GM19455 (cell line): ENCODE measurements at regions not wholly inside any gene's neighbourhood (a gene's known extent, or its start where the extent isn't known, plus 50 kb on each side); places are given as distances from the start of the nearest gene placed in this dataset.
"Not testable (repeated sequence)": the region's sequence is repeated elsewhere in the genome, so short reads cannot be mapped to it uniquely, and the experiment has no call there.

ENCODE experiments used
- ATAC-seq: cut with Tn5 transposase; IDR thresholded peaks from one replicate; pipeline ENCODE4 v1.9.1; 2021; ENCODE audit not compliant: unreplicated experiment

DNA sequence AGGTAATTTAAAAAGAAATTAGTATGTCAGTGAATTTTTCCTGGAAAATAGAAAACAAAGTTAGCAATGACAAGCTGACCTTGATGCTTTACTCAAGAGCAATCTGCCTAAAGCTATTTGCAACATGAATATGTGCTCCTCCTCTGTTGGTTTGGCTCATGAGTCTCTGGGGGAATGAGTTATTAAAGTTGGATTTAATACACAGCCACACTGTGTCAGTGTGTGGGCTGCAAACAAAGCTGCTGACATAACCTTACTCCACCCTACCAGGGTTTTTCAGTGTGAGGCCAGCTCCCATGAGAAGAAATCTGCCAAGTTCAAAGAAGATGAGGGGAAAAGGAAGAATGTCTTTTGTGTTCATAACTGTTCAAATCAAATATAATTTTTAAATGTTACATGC, 280.5 kb downstream of the TLL1 start:
- no peak for ATAC-seq

DNA sequence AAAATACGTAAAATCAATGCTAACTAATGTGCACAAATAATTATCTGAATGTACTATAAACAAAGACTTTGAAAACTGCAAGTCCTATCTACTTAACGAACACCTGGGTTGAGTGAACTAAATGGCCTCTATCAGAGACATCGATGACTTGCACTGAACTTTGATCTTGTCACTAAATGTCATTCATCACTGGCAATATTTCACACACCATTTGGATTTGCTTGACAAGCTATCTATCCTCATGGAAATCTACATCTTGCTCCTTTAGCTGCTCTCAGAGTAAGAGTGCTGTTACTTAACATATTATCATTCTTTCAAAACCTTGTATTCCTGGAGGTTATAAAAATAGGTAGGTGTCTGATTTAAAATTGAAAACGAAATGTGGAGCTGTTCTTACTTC, 289.3 kb downstream of the TLL1 start:
- no peak for ATAC-seq

DNA sequence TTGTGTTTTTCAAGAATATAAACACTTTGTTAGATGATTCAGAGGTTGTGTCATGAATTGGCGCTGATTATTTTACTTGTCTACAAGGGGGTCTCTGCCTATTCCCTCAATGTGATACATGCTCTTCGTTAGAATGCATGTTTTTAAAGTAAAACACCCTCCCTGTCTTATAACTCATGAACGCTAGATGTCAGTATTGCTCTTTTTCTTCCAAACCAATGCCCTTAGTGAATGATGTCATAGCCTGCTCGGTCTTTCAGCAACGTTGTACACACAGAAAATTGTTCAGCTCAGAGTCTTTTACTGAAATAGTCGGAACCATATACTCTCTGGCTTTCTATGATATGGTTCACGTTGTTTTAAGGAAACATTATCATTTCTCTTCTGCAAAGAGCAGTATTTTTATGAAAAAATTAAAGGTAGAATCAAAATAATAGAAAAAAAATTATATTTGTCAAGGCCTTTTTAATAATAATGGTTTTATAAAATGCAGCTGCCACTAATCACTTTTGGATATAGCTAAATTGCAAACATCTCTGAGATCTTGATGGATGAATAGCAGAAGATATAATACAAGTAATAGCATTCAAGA, 292.9 kb downstream of the TLL1 start:
- ATAC-seq: peak; percentile 96

DNA sequence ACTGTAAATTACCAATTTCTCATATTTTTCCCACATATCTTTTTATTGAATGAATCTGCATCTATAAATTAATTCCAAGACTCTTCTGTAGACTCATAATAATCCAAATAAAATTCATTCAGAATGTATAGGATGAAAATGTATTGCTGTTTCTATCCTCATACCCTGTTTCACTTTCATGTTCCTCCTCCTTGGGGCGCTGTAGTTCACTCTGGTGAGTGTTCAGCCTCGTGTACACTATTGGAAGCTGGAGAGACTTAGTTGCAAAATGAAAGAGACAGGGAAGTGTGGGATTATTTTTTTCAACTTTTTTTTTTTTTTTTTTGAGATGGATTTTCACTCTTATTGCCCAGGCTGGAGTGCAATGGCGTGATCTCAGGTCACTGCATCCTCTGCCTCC, 296.1 kb downstream of the TLL1 start:
- ATAC-seq: no peak

DNA sequence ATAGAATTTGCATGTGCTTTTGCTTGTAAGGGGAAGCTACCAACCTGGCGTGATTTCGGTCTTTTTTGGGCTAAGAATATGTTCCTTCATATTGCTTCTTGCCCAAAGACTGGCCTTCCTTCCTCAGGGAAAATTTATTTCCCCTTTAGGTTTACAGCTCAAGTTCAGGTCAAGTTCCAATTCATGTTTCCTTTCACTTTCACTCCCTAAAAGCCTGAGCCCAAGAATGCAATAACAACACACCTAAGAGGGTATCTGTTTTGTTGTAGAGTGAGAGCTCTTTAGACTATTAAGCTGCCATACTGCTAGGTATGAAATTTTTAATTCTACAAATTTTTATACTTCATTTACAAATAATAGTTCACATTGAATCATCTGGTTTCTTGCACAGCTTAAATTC, 299.6 kb downstream of the TLL1 start:
- no peak for ATAC-seq

DNA sequence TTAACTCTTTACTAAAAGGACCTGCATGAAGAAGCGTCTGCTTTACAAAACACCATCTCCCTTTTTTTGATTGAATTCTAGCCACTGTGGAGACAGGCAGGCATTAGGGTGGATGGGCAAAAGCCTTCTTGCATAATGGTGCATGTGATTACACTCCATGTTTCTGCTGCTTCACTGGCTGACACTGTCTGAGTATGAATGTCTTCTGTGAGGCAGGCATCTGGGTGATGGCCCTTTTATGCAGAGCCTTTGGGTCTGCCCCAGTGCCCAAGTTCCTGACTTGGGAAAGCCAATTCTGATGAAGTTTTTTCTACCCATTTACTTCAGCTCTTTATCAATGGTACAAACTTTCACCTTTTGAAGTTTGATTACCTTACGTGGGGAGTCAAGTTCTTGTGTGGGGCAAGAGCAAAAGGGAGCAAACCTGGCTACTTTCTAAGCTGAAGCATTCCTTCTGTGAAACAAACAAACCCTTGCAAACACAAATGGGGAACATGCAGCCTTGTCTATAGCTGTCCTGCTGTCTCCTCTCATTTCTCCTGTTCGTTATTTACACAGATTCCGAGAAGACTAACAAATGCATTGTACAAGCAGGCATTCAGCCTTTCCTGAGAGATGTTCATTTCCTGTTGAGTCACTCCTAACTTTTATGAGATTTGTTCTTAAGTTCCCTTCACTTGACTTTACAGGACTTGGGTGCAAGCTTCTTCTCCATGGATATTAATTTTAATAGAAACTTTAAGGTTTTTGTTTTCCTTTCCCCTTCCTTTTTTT, 301.9 kb downstream of the TLL1 start:
- no peak for ATAC-seq

DNA sequence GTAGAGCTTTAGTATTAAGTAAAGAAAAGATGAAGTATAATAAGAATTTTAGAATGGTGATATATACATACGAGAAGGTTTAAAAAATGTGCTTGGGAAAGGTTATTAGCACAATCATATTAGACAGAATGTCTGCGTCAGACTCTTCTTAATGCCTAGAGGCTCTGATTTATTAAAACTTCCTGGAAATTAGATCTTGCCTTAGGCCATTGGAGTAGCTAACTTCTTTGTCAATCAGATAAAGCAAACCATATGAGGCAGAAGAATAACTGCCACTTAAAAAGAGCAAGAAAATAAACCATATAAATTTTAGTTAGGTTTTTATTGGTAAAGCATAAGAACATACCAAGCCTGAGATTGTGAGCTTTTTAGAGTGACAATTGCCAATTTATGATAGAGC, 309.1 kb downstream of the TLL1 start:
- no peak for ATAC-seq

DNA sequence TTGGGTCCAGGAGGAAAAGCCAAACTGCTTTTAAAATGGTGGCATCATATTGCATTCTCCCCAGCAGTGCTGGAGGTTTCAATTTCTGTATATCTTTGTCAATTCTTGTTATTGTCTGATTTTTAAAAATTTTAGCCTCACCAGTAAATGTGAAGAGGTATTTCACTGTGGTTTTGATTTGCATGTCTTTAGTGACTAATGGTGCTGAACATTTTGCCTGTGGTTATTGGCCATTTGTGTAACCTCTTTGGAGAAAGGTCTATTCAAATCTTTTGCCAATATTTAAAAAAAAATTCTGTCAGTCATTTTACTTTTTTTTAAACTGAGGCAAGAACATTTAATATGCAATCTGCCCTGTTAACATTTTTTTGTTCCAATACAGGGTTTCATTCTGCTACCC, 322.1 kb downstream of the TLL1 start:
- ATAC-seq: no peak

DNA sequence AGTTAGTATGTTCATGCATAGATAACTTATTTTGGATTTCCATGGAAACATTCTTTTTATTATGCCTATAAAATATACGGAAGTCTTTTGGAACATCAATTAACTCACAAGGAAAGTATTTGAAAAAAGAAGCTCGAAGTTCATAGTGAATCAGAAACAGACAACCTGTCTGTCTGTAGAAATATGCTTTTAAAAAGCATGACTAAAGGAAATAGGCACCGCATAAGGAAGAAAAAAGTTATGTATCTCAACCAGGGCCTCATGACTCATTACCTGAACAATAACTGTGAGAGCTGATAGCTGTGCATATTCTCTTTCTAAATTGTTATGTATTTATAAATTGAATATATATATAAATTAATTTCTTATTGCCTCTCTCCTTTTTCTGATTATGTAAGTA, 324.1 kb downstream of the TLL1 start:
- no peak for ATAC-seq

DNA sequence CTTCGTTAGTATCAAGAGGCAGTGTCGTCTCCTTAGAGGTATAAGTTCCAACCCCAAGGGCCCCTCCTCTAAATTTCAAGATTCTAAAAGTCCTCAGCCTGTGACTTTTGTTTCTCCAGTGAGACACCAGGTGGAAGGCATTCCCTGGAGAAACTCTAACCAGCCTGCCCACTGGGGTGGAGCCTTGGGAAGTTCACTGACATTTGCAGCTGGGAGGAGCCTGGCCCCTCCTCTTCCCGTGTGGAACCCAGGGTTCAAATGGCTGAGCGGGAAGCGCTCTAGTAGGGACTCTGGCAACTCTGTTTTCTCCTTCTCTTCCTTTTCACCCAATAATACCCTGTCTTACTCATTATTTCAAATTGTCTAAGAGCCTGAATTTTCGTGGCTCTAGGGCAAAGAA, 325.0 kb downstream of the TLL1 start:
- ATAC-seq: no peak

DNA sequence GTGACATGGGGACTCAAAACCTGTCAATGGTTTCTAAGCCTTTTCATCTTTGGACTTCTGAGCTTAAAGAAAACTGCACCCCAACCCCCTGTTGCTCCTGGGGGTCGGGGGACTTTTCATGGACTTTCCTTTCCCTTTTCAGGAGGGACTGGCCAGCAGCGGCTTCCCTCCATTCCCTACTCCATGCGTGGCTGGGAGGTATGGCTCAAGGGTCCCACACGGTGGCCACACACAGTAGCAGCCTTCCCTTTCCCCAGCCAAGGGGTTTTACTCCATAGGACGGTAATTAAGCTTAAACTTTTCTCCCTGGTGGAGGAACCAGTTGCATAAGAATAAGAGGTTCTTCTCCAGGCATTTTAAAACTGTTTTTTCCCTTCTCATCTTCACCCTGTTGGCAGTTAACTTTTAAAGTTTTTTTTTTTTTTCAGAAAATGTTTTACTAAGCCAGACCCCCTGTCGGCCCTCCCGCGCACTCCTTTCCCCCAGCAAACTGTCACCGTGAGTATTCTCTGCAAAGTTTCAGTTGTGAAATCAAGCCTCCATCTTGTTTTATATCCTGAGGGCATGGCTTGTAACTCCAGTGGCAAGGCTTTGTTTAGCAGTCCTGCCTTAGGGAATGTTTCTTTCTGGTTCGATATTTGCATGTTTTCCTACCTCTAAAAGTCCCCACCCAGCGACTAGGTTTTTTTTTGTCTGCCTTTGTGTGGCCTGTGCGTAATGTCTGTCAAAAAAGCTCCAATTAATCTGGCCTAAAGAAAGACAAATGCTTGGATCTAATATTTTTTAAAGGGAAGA, 325.7 kb downstream of the TLL1 start:
- no peak for ATAC-seq

DNA sequence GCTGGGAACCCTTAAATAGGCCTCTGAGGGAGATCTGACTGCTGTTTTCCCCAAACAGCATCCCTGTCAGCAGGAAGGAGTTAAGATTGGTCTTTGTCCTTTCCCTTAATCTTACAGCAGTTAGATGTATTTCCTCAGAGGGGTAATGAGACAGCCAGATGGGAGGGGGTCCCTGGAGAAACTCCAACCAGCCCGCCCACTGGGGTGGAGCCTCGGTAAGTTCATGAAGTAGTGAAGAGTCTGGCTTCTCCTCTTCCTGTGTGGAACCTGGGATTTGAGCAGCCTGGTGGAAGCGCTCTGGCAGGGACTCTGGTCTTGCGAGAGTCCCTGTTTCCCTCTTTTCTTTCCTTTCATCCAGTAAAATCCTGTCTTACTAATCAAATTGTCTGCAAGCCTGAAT, 330.0 kb downstream of the TLL1 start:
- ATAC-seq: no peak

DNA sequence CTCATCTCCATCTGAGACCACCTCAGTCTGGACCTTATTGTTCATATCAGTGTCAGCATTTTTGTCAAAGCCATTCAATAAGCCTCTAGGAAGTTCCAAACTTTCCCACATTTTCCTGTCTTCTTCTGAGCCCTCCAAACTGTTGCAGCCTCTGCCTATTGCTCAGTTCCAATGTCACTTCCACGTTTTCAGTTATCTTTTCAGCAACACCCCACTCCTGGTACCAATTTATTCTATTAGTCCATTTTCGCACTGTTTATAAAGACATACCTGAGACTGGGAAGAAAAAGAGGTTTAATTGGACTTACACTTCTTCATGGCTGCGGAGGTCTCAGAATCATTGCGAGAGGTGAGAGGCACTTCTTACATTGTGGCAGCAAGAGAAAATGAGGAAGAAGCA, 339.3 kb downstream of the TLL1 start:
- not testable (repeated sequence) for ATAC-seq

DNA sequence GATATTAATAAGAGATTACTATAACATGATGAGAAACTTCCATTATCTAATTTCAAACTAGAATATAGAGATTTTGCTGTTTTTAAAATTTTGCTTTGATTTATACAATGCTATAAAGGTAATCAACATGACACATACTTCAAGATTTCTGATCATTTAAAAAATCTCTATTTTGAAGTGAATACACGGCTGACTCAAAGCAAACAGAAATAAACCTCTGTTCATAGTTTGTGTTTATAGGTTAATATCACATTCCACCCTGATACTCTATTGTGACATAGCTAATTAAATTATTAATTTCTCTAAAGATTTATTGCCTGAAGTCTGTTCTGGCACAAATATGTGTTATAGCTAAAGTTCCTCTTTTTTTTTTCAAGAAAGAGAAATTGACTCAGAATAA, 349.2 kb downstream of the TLL1 start:
- no peak for ATAC-seq

DNA sequence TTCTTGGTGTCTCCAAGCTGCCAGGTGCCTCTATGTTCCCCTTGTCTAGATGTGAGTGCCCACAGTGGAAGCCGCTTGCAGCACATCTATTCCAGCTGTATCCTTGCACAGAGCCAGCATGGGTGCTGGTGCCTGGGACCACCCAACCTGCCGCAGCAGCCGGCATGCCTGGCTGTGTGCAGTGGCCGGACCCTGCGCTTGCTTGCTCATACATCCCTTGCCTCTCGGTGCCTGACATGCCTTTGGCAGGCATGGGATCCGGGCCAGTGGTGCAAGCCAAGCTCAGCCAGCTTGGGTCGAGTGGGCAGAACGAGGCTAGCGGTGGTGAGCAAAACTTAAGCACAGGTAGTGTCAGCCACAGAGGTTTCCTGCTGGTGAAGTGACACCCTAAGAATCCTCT, 355.1 kb downstream of the TLL1 start:
- no peak for ATAC-seq

DNA sequence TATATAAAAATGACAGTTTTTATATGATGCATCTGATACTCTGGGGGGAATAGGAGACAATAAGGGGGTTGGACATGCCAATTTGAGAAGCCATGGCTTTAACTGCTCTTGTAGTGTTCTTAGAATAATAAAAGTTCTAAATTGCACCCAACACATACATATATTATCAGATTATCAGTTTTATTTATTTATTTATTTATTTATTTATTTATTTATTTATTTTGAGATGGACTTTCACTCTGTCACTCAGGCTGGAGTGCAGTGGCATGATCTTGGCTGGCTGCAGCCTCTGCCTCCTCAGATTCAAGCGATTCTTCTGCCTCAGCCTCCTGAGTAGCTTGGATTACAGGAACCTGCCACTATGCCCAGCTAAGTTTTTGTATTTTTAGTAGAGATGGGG, 356.8 kb downstream of the TLL1 start:
- ATAC-seq: no peak

DNA sequence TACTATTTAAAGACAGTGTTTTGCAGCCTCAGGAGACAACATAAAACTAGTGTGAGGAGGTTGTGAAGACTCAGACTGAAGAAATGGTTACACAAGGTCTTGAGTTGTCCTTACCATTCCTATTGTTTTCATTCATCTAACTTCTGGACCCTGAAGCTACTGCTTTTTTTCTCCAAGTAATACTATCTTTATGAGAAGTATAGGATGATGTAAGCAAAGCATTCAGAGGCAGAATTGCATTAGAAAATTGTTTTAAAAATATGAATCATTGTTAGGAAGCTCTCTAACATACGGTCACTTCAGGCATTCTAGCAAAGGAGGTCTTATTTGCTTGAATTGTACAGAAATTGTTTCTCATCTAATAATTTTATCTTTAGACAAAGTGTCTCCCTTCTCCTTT, 357.8 kb downstream of the TLL1 start:
- ATAC-seq: no peak

DNA sequence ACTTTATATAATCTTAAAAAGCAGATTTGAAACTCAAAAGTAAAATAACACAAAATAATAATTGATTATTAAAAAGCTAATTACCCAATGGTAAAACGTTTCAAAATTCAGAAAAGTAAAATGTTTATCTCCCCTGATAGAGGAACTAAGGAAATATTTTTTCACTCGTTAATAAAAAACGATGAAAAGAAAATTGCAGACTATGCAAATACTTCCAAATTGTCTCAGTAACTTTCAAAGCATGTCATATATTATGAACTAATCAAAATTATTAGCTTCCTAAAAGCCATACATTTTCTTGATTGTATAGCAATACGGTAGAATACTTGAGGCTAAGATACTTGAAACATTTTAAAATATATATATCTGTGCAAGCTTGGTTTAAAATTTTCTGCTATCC, 366.3 kb downstream of the TLL1 start:
- ATAC-seq: no peak

DNA sequence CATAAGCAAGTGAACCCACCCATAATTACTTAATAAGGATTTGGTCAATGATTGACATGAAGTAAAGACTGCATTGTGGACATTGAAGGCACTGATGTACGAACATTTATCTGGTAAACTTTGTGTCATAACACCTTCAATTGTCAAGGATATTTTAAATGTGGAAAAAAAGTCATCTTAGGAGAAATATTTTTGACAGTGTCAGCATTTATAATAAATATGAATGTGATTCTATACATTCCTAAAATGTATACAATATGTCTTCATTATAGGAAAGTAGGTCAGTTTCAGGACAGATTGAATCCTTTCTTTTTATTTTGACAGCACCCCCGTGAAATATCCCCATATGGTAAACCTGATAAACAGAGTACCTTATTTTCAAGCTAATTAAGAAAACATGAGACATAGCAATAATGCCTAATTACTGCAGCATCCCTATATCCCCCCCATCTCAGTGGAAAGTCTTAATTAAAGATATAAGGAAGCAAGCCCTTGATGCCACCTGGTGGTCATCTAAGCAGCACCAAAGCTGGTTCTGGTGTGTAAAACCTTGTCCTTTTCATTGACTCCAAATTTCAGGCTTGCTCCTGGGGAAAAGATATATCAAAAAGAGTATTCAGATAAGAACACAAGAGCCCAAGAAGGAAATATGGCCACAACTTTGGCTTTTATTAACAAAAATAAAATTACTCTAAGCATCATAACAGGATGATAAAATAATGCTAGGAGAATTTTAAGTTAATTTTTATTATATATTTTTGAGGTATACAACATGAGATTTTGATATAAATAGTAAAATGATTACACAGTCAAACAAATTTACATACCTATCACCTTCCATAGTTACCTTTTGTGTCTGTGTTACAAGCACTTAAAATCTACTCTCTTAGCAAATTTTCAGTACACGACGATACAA, 379.7 kb downstream of the TLL1 start:
- no peak for ATAC-seq

DNA sequence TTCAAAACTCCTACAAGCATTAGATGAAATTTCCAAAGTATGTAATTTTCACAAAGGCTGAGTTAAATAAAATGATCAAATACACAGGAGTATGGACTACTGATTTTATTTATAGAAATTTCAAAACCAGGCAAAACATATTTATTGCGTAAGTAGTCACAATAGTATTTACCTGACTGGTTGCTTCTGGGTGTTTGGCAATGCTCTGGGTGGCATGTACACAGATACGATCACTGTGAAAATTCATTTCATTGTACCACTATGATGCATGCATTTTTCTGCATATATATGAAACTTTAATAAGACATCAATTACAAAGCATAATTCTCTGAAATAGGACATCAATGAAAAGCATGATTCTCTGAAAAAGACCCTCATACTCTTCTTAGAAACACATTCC, 384.2 kb downstream of the TLL1 start:
- no peak for ATAC-seq

DNA sequence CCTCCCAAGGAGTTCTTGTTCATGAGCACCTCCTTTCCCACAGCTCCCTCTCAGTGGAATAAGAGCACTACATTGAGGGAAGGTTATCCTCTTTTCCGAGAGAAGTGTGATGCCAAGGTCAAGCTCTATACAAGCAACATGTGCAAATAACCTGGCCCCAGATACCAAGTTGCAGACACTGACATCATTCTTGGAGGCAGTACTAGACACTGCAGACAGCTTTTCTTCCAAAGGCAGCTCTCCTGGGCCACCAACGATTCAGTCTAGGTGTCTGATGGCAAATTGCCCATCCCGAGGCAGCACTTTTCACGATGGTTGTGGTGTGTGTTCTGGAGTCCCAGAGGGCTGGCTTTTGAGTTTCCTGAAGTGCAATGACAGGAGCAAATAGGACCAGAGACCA, 384.9 kb downstream of the TLL1 start:
- no peak for ATAC-seq
